Upper lobe of left lung (tissue), 6 donors: ENCODE measurements at regions not wholly inside any gene's neighbourhood (a gene's known extent, or its start where the extent isn't known, plus 50 kb on each side); places are given as distances from the start of the nearest gene placed in this dataset.

ENCODE experiments used
- ATAC-seq, 2 donors: fragments of 200-7000 bp; cut with Tn5 transposase; one replicate each; pipeline ENCODE4 v1.9.1; 2022; ENCODE audit warnings: mild to moderate bottlenecking in 2 of 2, moderate library complexity in 2 of 2; ENCODE audit not compliant: low FRiP score in 2 of 2
- DNase-seq, 2 donors: peaks; one replicate each; pipeline ENCODE4 v3.0.0-alpha.2; 2019 to 2020
- H3K27ac ChIP-seq, 4 donors: fragments of 200-600 bp; sonication (generic); one replicate each; pipeline ENCODE4 v1.5.1; 2016 to 2019
- H3K27me3 ChIP-seq, 4 donors: fragments of 200-600 bp; sonication (generic); one replicate each; pipeline ENCODE4 v1.5.1; 2017 to 2019
- H3K36me3 ChIP-seq, 4 donors: fragments of 200-600 bp; sonication (generic); one replicate each; pipeline ENCODE4 v1.5.1; 2016 to 2019
- H3K4me1 ChIP-seq, 4 donors: fragments of 200-600 bp; sonication (generic); one replicate each; pipeline ENCODE4 v1.5.1; 2018 to 2019
- H3K4me3 ChIP-seq, 4 donors: fragments of 200-600 bp; sonication (generic); one replicate each; pipeline ENCODE4 v1.5.1; 2017 to 2019; ENCODE audit warnings: mild to moderate bottlenecking in 2 of 4, moderate library complexity in 1 of 4
- H3K9me3 ChIP-seq, 4 donors: fragments of 200-600 bp; sonication (generic); one replicate each; pipeline ENCODE4 v1.5.1; 2018 to 2019
- CTCF ChIP-seq, 6 experiments: fragments of 450-650 bp in 4 of 6; fragments of 200-600 bp in 2 of 6; sonication (generic) in 2 of 6; IDR thresholded peaks; one replicate each; pipeline ENCODE4 v1.5.1; 2016 to 2019; ENCODE audit warnings: antibody characterized with exemption in 6 of 6
- EP300 ChIP-seq, 4 donors: sonication (generic); formaldehyde crosslinking; IDR thresholded peaks; one replicate each; pipeline ENCODE4 v1.5.1; 2017; ENCODE audit warnings: antibody characterized with exemption in 4 of 4, control low read depth in 2 of 4
- POLR2A ChIP-seq, 4 donors: fragments of 450-650 bp; IDR thresholded peaks; one replicate each; pipeline ENCODE4 v1.5.1; 2016 to 2017; ENCODE audit warnings: antibody characterized with exemption in 4 of 4, mild to moderate bottlenecking in 2 of 4
- POLR2AphosphoS5 ChIP-seq, 2 donors: sonication (generic); formaldehyde crosslinking; IDR thresholded peaks; one replicate each; pipeline ENCODE4 v1.5.1; 2017; ENCODE audit warnings: antibody characterized with exemption in 2 of 2
- WGBS, 2 donors: methylation state at CpG; one replicate each; pipeline ENCODE4 v1.1.5; 2017 to 2018; 5-methylcytosine and 5-hydroxymethylcytosine counted together
- donor health status: DM: no; HTN: no; CAD: no; lungs with moderate emphysema.
- donor health status: DM: no; HTN: yes; CAD: no; lungs with severe emphysema.

- ATAC-seq (no peak), DNase-seq (no peak)
- no peak for TF ChIP-seq EP300 (IDR thresholded peaks at IDR 0.05)
- TF ChIP-seq POLR2A (IDR thresholded peaks at IDR 0.05) = no peak
- no peak for TF ChIP-seq POLR2AphosphoS5 (IDR thresholded peaks at IDR 0.05)
- Histone ChIP-seq H3K4me3 (no peak overlapping the region), H3K27me3 (no peaks in the 10 kb centered on the region), H3K9me3 (peaks cover 0 to 5% (median 2%) of the 10 kb centered on the region in 4 donors), H3K4me1 (no peaks in the 10 kb centered on the region), H3K27ac (no peak overlapping the region), H3K36me3 (no peaks in the 10 kb centered on the region)
- 79 to 89% methylated on average over 4 of the region's 4 CpGs for WGBS, 2 donors
These were observed 711.3 kb upstream of the GJE1 start for GRCh38 chr6:141421378-141421777.

GRCh38 chr6:141418076-141418475 lies 714.6 kb upstream of the GJE1 start:
- no peak overlapping the region for H3K27ac ChIP-seq
- H3K36me3 ChIP-seq = no peaks in the 10 kb centered on the region
- DNase-seq = no peak
- no peaks in the 10 kb centered on the region for H3K4me1 ChIP-seq
- no peaks in the 10 kb centered on the region for H3K27me3 ChIP-seq
- H3K9me3 ChIP-seq = no peaks in the 10 kb centered on the region
- no peak overlapping the region for H3K4me3 ChIP-seq
- 95 to 96% methylated on average over 7 of the region's 7 CpGs for WGBS, 2 donors
- no peak for ATAC-seq
- no peak for TF ChIP-seq POLR2AphosphoS5 (IDR thresholded peaks at IDR 0.05)
- no peak for TF ChIP-seq EP300 (IDR thresholded peaks at IDR 0.05)
- no peak for TF ChIP-seq CTCF (IDR thresholded peaks at IDR 0.05)
- no peak for TF ChIP-seq POLR2A (IDR thresholded peaks at IDR 0.05)

DNA sequence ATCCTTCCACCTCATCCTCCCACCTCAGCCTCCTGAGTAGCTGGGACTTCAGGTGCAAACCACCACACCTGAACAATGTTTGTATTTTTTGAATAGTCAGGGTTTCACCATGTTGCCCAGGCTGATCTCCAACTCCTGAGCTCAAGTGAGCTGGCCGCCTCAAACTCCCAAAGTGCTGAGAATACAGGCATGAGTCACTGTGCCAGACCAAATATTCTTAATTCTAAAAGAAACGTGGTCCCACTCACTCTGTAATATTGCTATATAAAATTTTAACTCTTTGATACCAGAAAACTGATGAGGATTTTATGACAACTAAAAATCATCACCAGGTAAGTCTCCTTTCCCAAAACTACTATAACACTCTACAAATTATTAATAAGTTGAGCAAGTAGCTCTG lies 716.8 kb upstream of the GJE1 start:
- no peak overlapping the region for H3K27ac ChIP-seq
- no peaks in the 10 kb centered on the region for H3K4me1 ChIP-seq
- no peak for DNase-seq
- 23 to 55% methylated on average over 2 of the region's 2 CpGs for WGBS, 2 donors
- H3K36me3 ChIP-seq = no peaks in the 10 kb centered on the region
- H3K4me3 ChIP-seq = no peak overlapping the region
- no peak for TF ChIP-seq POLR2A (IDR thresholded peaks at IDR 0.05)
- TF ChIP-seq CTCF (IDR thresholded peaks at IDR 0.05) = no peak
- no peak for TF ChIP-seq POLR2AphosphoS5 (IDR thresholded peaks at IDR 0.05)
- TF ChIP-seq EP300 (IDR thresholded peaks at IDR 0.05) = no peak
- no peak for ATAC-seq
- no peaks in the 10 kb centered on the region for H3K9me3 ChIP-seq
- no peaks in the 10 kb centered on the region for H3K27me3 ChIP-seq

GRCh38 chr6:141413196-141413595 lies 719.5 kb upstream of the GJE1 start:
- ATAC-seq = no peak
- 88 to 95% methylated on average over 1 of the region's 1 CpG for WGBS, 2 donors
- TF ChIP-seq POLR2A (IDR thresholded peaks at IDR 0.05) (no peak), CTCF (IDR thresholded peaks at IDR 0.05) (no peak), EP300 (IDR thresholded peaks at IDR 0.05) (no peak), POLR2AphosphoS5 (IDR thresholded peaks at IDR 0.05) (no peak)

GRCh38 chr6:141406761-141407160 lies 726.0 kb upstream of the GJE1 start:
- no peak for TF ChIP-seq CTCF (IDR thresholded peaks at IDR 0.05)
- no peak for TF ChIP-seq POLR2AphosphoS5 (IDR thresholded peaks at IDR 0.05)
- no peak for TF ChIP-seq EP300 (IDR thresholded peaks at IDR 0.05)
- TF ChIP-seq POLR2A (IDR thresholded peaks at IDR 0.05) = no peak
- Histone ChIP-seq H3K36me3 (no peaks in the 10 kb centered on the region), H3K27ac (no peak overlapping the region), H3K4me1 (peaks cover 0 to 11% (median 0%) of the 10 kb centered on the region in 4 donors), H3K9me3 (peaks cover 0 to 17% (median 11%) of the 10 kb centered on the region in 4 donors), H3K4me3 (no peak overlapping the region), H3K27me3 (no peaks in the 10 kb centered on the region)
- WGBS, 2 donors = 80 to 85% methylated on average over 1 of the region's 1 CpG
- no peak for DNase-seq
- ATAC-seq = no peak

More at GRCh38 chr6:141413196-141413595, 719.5 kb upstream of the GJE1 start:
- Histone ChIP-seq H3K9me3 (peaks cover 0 to 12% (median 9%) of the 10 kb centered on the region in 4 donors), H3K4me3 (no peak overlapping the region), H3K36me3 (no peaks in the 10 kb centered on the region), H3K27me3 (no peaks in the 10 kb centered on the region), H3K4me1 (no peaks in the 10 kb centered on the region), H3K27ac (no peak overlapping the region)
- no peak for DNase-seq
